ENCODE measurements at regions not wholly inside any gene's neighbourhood (a gene's known extent, or its start where the extent isn't known, plus 50 kb on each side); places are given as distances from the start of the nearest gene placed in this dataset.
"Not testable (repeated sequence)": the region's sequence is repeated elsewhere in the genome, so short reads cannot be mapped to it uniquely, and the experiment has no call there.

DNA sequence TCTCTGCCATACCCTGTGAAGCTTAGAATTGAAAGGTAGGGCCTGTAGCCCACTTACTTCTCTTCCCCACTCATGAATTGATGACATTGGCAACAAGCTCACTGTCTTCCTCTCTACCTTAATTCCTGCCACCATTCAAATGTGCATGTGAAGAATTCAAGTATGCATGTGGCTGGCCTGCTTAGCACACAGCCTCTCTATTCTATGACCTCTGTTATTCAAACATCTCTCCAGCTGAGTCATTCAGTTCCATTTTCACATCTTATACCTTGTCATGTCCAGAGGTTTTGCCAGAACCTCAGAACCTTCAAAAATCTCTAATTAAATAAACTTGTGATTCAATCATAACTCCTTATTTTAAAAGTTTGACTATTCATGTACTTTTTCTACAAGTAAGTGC, 114.7 kb upstream of the MAN2A1 start:
- DNase-seq = no peak

DNA sequence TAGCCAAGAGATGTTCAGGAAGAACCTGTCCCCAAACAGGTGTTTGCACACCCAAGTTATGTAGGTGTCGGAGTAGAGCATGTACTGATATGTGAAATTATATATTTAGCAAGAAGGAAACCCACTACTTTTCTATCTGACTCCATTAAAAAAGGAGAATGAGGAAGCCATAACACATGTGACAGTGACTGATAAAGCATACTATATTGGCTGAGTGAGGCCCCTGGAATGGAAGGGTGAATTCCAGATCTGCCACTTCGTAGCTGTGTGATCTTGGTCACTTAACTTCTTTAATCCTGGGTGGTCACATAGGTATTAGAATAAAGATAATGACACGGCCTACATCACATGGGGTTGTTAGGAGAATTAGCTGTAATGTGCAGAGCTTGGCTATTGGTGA, 116.0 kb upstream of the MAN2A1 start:
- no peak for DNase-seq

- no peak for DNase-seq
Measured at GRCh38 chr5:109573256-109573655, 116.5 kb upstream of the MAN2A1 start.

GRCh38 chr5:109571785-109572184, 117.9 kb upstream of the MAN2A1 start:
- DNase-seq = no peak

GRCh38 chr5:109570362-109570874, 119.3 kb upstream of the MAN2A1 start:
- no peak for DNase-seq

- no peak for DNase-seq
Measured at GRCh38 chr5:109567374-109568044, 122.2 kb upstream of the MAN2A1 start.

GRCh38 chr5:109566361-109566760, 123.4 kb upstream of the MAN2A1 start:
- DNase-seq = no peak

DNA sequence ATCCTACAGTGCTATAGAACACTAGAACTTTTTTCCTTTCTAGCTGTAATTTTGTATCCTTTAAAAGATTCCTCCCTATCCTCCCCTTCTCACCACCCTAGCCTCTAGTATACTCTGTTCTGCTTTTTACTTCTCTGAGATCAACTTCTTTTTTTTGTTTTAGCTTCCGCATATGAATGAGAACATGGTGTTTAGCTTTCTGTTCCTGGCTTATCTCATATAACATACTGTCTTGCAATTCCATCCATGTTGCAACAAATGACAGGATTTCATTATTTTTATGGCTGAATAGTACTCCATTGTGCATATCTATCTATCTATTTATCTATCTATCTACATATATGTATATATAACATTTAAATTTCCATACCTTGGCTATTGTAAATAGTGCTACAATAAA, 126.0 kb upstream of the MAN2A1 start:
- no peak for DNase-seq

- DNase-seq = no peak
Measured at GRCh38 chr5:109563189-109563588, 126.5 kb upstream of the MAN2A1 start.

DNA sequence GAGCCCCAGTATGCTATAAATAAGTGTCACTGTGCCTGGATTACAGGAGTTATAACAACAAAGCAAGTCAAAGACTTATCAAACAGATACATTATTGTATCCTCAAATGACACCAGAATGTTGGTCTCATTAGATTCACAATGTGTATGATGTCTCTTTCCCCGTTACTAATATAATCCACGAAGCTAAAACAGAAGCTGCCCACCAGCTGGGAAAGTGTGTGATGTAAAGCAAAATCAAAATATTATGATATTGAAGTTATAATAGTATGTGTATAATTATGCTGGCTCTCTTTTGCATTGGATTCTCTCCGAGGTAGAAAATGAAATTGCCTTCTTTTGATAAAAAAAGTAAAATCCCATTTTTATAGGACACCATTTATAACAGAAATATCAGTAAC, 127.3 kb upstream of the MAN2A1 start:
- DNase-seq = no peak

DNA sequence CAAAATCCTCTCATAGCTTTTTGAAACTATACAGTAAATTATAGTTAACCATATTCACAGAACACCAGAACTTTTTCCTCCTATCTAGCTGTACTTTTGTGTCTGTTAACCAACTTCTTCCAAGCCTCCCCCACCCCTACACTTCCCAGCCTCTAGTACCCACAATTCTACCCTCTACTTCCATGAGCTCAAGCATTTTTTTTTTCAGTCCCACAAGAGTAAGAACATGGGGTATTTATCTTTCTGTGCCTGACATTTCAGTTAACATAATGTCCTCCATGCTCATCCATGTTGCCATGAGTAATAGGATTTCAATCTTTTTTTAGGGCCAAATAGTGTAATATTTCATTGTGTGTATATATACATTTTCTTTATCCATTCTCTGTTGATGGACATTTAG, 128.3 kb upstream of the MAN2A1 start:
- DNase-seq = no peak

GRCh38 chr5:109560554-109560953, 129.2 kb upstream of the MAN2A1 start:
- DNase-seq = no peak

- DNase-seq = no peak
Measured at GRCh38 chr5:109558952-109559351, 130.8 kb upstream of the MAN2A1 start.

- no peak for DNase-seq
Measured at GRCh38 chr5:109558364-109558763, 131.4 kb upstream of the MAN2A1 start.

DNA sequence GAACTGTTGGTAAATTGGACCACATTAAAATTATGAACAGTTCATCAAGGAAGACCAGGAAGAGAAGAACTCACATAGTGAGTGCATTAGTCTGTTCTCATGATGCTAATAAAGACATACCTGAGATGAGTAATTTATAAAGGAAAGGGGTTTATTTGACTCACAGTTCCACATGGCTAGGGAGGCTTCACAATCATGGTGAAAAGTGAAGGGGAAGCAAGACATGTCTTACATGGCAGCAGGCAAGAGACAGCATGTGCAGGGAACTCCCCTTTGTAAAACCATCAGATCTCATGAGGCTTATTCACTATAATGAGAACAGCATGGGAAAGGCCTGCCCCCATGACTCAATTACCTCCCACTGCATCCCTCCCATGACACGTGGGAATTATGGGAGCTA, 135.9 kb upstream of the MAN2A1 start:
- no peak for DNase-seq

GRCh38 chr5:109551234-109551633, 138.5 kb upstream of the MAN2A1 start:
- DNase-seq = not testable (repeated sequence)

DNA sequence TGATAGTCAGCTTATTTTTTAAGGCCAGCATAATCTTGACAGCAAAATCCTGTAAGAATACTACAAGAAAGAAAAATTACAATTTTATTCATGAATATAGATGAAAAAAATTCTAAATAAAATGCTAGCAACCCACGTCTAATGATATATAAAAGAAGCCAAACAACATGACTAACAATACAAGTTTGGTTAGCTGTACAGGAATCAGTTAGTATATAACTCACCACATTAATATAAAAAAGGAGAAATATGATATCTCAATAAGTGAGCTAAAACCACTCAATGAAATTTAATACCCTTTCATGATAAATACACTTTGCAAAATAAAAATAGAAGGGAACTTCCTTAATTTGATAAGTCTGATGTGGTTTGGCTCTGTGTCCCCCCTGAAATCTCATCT, 139.7 kb upstream of the MAN2A1 start:
- no peak for DNase-seq

GRCh38 chr5:109546461-109546860, 136.7 kb upstream of the PJA2 start:
- DNase-seq = no peak

DNA sequence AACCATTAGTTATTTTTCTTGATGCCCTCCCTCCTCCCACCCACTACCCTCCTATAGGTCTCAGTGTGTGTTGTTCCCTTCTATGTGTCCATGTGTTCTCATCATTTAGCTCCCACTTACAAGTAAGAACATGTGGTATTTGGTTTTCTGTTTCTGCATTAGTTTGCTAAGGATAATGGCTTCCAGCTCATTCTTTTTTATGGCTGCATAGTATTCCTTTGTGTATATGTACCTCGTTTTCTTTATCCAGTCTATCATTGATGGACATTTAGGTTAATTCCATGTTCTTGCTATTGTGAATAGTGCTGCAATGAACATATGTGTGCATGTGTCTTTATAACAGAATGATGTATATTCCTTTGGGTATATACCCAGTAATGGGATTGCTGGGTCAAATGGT, 135.1 kb upstream of the PJA2 start:
- DNase-seq = not testable (repeated sequence)

GRCh38 chr5:109538692-109539091, 128.9 kb upstream of the PJA2 start:
- not testable (repeated sequence) for DNase-seq

- not testable (repeated sequence) for DNase-seq
Measured at GRCh38 chr5:109535090-109535489, 125.3 kb upstream of the PJA2 start.

DNA sequence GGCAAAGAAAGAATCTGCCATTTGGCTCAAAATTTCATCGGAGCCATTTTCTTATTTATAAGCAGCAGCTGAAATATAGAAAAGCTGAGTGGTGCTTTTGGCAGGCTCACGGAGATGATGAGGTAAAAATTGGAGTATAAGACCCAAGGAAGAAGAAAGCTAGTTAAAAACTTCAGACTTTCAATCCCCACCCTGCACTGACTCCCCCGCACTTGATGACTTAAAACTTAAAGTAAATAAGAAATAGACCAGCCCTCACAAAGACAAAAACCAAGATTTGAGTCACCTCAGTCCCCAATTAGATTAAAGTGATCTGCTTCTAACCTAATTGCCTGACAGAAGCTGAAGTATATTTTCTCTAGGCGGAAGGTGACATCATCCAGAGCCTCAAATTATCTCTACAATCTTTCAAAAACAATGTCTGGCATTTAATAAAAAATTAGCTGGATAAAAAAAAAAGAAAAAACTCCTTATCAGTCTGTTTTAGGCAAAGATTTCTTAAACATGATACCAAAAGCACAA, 124.0 kb upstream of the PJA2 start:
- no peak for DNase-seq

DNA sequence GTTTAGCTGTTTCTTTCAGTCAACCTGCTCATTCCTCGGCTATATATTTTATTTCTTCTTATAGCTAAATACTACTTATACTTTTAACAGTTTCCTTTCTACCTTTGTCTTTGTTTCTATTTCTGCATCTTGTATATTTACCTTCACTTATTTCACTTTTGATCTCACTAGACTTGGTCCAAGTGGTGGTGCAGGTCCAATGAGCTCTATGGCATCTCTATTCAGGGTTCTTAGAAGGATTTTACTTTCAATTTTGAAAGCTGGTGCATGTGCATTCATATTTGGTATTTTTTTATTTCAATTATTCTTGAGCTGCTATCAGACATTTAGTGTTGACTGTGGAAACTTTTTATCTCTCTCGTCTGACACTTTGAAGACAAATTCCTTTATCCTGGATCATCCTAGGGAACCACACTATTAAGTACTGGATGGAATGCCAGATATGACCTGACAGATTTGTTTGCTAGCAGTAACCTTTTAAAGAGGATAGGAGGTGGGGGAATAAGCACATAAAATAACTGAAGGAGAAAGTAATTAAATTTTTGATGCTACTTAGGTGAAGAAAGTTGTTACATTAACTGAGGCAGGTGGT, 123.1 kb upstream of the PJA2 start:
- no peak for DNase-seq

GRCh38 chr5:109531262-109531661, 121.5 kb upstream of the PJA2 start:
- DNase-seq = no peak
